H9 (cell line): ENCODE measurements at regions not wholly inside any gene's neighbourhood (a gene's known extent, or its start where the extent isn't known, plus 50 kb on each side); places are given as distances from the start of the nearest gene placed in this dataset.

Experiments used
- DNase-seq: peaks from one replicate; pipeline ENCODE4 v3.0.0-alpha.2; 2017
- H2AFZ ChIP-seq: one replicate; pipeline ENCODE4 v1.6.1; 2013; ENCODE audit warnings: mild to moderate bottlenecking, low read length, control low read depth, moderate library complexity
- H2AK5ac ChIP-seq: 2 replicates; pipeline ENCODE4 v1.6.1; 2013; ENCODE audit warnings: low read length, control low read depth, mixed read lengths; ENCODE audit not compliant: insufficient read length
- H2BK120ac ChIP-seq: one replicate; pipeline ENCODE4 v1.6.1; 2013; ENCODE audit warnings: low read depth, mild to moderate bottlenecking, low read length, control low read depth, inconsistent platforms; ENCODE audit not compliant: poor library complexity, severe bottlenecking
- H2BK12ac ChIP-seq: 2 replicates; pipeline ENCODE4 v1.6.1; 2013; ENCODE audit warnings: low read length, control low read depth, mixed read lengths, low read depth; ENCODE audit not compliant: insufficient read length
- H2BK15ac ChIP-seq: 2 replicates; pipeline ENCODE4 v1.6.1; 2013; ENCODE audit warnings: low read depth, low read length, control low read depth
- H2BK20ac ChIP-seq: one replicate; pipeline ENCODE4 v1.6.1; 2013; ENCODE audit warnings: low read depth, mild to moderate bottlenecking, low read length, control low read depth, inconsistent platforms; ENCODE audit not compliant: poor library complexity, severe bottlenecking
- H2BK5ac ChIP-seq: 2 replicates; pipeline ENCODE4 v1.6.1; 2013; ENCODE audit warnings: low read length, control low read depth, mixed read lengths; ENCODE audit not compliant: insufficient read length
- H3K14ac ChIP-seq: 2 replicates; pipeline ENCODE4 v1.6.1; 2013; ENCODE audit warnings: low read length, control low read depth; ENCODE audit not compliant: insufficient read depth
- H3K18ac ChIP-seq: 2 replicates; pipeline ENCODE4 v1.6.1; 2013; ENCODE audit warnings: low read depth, mild to moderate bottlenecking, mixed read lengths, low read length, control low read depth; ENCODE audit not compliant: insufficient read length
- H3K23ac ChIP-seq: 2 replicates; pipeline ENCODE4 v1.6.1; 2013; ENCODE audit warnings: low read length, control low read depth, mixed read lengths, low read depth; ENCODE audit not compliant: insufficient read length
- H3K23me2 ChIP-seq: 2 replicates; pipeline ENCODE4 v1.6.1; 2013; ENCODE audit warnings: low read depth, mild to moderate bottlenecking, mixed read lengths, low read length, control low read depth; ENCODE audit not compliant: insufficient read length, poor library complexity, severe bottlenecking
- H3K27ac ChIP-seq: 2 replicates; pipeline ENCODE4 v1.5.1; 2013; ENCODE audit warnings: low read length, control low read depth, mixed read lengths, low read depth; ENCODE audit not compliant: insufficient read length
- H3K27me3 ChIP-seq: 2 replicates; pipeline ENCODE4 v1.6.1; 2013; ENCODE audit warnings: low read length, control low read depth, inconsistent platforms; ENCODE audit not compliant: insufficient read depth
- H3K4ac ChIP-seq: 2 replicates; pipeline ENCODE4 v1.6.1; 2013; ENCODE audit warnings: low read depth, mild to moderate bottlenecking, control low read depth, inconsistent platforms, low read length, moderate library complexity
- H3K4me1 ChIP-seq: 2 replicates; pipeline ENCODE4 v1.6.1; 2013; ENCODE audit warnings: low read length, control low read depth, inconsistent platforms; ENCODE audit not compliant: insufficient read depth
- H3K4me2 ChIP-seq: 2 replicates; pipeline ENCODE4 v1.6.1; 2013; ENCODE audit warnings: low read length, control low read depth, mixed read lengths; ENCODE audit not compliant: insufficient read length, insufficient read depth
- H3K56ac ChIP-seq: 2 replicates; pipeline ENCODE4 v1.6.1; 2013; ENCODE audit warnings: low read depth, mild to moderate bottlenecking, mixed read lengths, low read length, control low read depth; ENCODE audit not compliant: insufficient read length
- H3K79me1 ChIP-seq: 2 replicates; pipeline ENCODE4 v1.6.1; 2013; ENCODE audit warnings: low read depth, mild to moderate bottlenecking, moderate library complexity, low read length, control low read depth, inconsistent platforms; ENCODE audit not compliant: insufficient read depth, poor library complexity, severe bottlenecking
- H3K79me2 ChIP-seq: 2 replicates; pipeline ENCODE4 v1.6.1; 2013; ENCODE audit warnings: low read length, control low read depth, inconsistent platforms; ENCODE audit not compliant: insufficient read depth
- H3K9ac ChIP-seq: 2 replicates; pipeline ENCODE4 v1.6.1; 2013; ENCODE audit warnings: low read length, control low read depth, mixed read lengths; ENCODE audit not compliant: insufficient read length; ENCODE audit errors: extremely low read depth
- H3K9me3 ChIP-seq: one replicate; pipeline ENCODE4 v1.6.1; 2013; ENCODE audit warnings: low read depth, low read length, inconsistent platforms; ENCODE audit not compliant: control insufficient read depth
- H3T11ph ChIP-seq: one replicate; pipeline ENCODE4 v1.6.1; 2013; ENCODE audit warnings: mild to moderate bottlenecking, low read length, control low read depth, inconsistent platforms
- H4K20me1 ChIP-seq: one replicate; pipeline ENCODE4 v1.6.1; 2013; ENCODE audit not compliant: control insufficient read depth, insufficient read length, insufficient read depth
- H4K5ac ChIP-seq: 2 replicates; pipeline ENCODE4 v1.6.1; 2013; ENCODE audit warnings: low read depth, mild to moderate bottlenecking, mixed read lengths, low read length, control low read depth; ENCODE audit not compliant: insufficient read length
- H4K8ac ChIP-seq: replicated peaks from 2 replicates; pipeline ENCODE4 v1.6.1; 2013; ENCODE audit warnings: low read length, control low read depth, mixed read lengths, low read depth; ENCODE audit not compliant: insufficient read length
- H4K91ac ChIP-seq: 2 replicates; pipeline ENCODE4 v1.6.1; 2013; ENCODE audit warnings: low read depth, mild to moderate bottlenecking, moderate library complexity, mixed read lengths, low read length, control low read depth; ENCODE audit not compliant: insufficient read length
- H3K27ac Mint-ChIP-seq, 3 experiments: 2 replicates in 2 of 3; 3 replicates in 1 of 3; pipeline ENCODE4 v1.8.0; 2020 to 2021; ENCODE audit warnings: mixed read lengths in 3 of 3, mild to moderate bottlenecking in 1 of 3, moderate library complexity in 1 of 3
- H3K27me3 Mint-ChIP-seq: 2 replicates; pipeline ENCODE4 v1.8.0; 2021; ENCODE audit warnings: low read depth, mild to moderate bottlenecking, moderate library complexity, mixed read lengths
- H3K36me3 Mint-ChIP-seq, 3 experiments: 2 replicates in 2 of 3; 3 replicates in 1 of 3; pipeline ENCODE4 v1.8.0; 2020 to 2021; ENCODE audit warnings: low read depth in 3 of 3, mixed read lengths in 3 of 3; ENCODE audit not compliant: insufficient read depth in 1 of 3
- H3K4me1 Mint-ChIP-seq, 2 experiments: 2 replicates each; pipeline ENCODE4 v1.8.0; 2020; ENCODE audit warnings: mixed read lengths in 2 of 2
- H3K4me3 Mint-ChIP-seq, 2 experiments: 2 replicates in 1 of 2; 3 replicates in 1 of 2; pipeline ENCODE4 v1.8.0; 2020 to 2021; ENCODE audit warnings: mild to moderate bottlenecking in 2 of 2, mixed read lengths in 2 of 2, moderate library complexity in 1 of 2
- H3K9me3 Mint-ChIP-seq, 2 experiments: 2 replicates in 1 of 2; 3 replicates in 1 of 2; pipeline ENCODE4 v1.8.0; 2020; ENCODE audit warnings: mild to moderate bottlenecking in 2 of 2, mixed read lengths in 2 of 2, moderate library complexity in 1 of 2
- CTCF ChIP-seq: fragments of 200-600 bp; sonication (generic); conservative IDR thresholded peaks from 3 replicates; pipeline ENCODE4 v1.8.0; 2021; ENCODE audit warnings: antibody characterized with exemption, mild to moderate bottlenecking
- WGBS: extraction: QIAGEN DNeasy Blood & Tissue Kit; methylation state at CpG from one replicate; pipeline ENCODE4 v1.1.7; 2013; ENCODE audit warnings: missing lambda C conversion rate, low lambda C conversion rate, mixed read lengths; ENCODE audit not compliant: insufficient read length; ENCODE audit errors: extremely low coverage; 5-methylcytosine and 5-hydroxymethylcytosine counted together

- no peaks in the 10 kb centered on the region for H3K79me2 ChIP-seq
- no peak overlapping the region for H3K27ac Mint-ChIP-seq
Observed at GRCh38 chr3:177946936-177947335, 589.3 kb upstream of the KCNMB2 start.

More at GRCh38 chr3:177946936-177947335, 589.3 kb upstream of the KCNMB2 start:
- no peak overlapping the region for H3K14ac ChIP-seq
- H3K9ac ChIP-seq: no peak overlapping the region
- no peak overlapping the region for H3K23ac ChIP-seq
- Mint-ChIP-seq H3K36me3 (no peaks in the 10 kb centered on the region), H3K4me1 (no peaks in the 10 kb centered on the region; a peak in 2 of 4 replicates), H3K4me3 (no peak overlapping the region), H3K27me3 (no peaks in the 10 kb centered on the region), H3K9me3 (no peaks in the 10 kb centered on the region)
- H4K91ac ChIP-seq: no peak overlapping the region
- no peaks in the 10 kb centered on the region for H3K27me3 ChIP-seq
- no peak overlapping the region for H2AK5ac ChIP-seq
- H2BK12ac ChIP-seq: no peak overlapping the region
- DNase-seq: no peak
- H3K79me1 ChIP-seq: no peaks in the 10 kb centered on the region
- H3T11ph ChIP-seq: no peak overlapping the region
- H3K18ac ChIP-seq: no peak overlapping the region
- no peak overlapping the region for H2BK120ac ChIP-seq
- TF ChIP-seq CTCF: no peak
- H3K23me2 ChIP-seq: no peaks in the 10 kb centered on the region
- no peaks in the 10 kb centered on the region for H3K9me3 ChIP-seq
- H2BK5ac ChIP-seq: no peak overlapping the region
- no peaks in the 10 kb centered on the region for H3K4me1 ChIP-seq
- no peak overlapping the region for H3K56ac ChIP-seq
- no peaks in the 10 kb centered on the region for H4K20me1 ChIP-seq
- H2BK15ac ChIP-seq: no peak overlapping the region
- H2BK20ac ChIP-seq: no peak overlapping the region
- H4K8ac ChIP-seq: no peak overlapping the region
- WGBS: no CpG with 5 or more reads among the region's 3 CpGs
- no peak overlapping the region for H3K4ac ChIP-seq
- no peak overlapping the region for H3K4me2 ChIP-seq
- no peak overlapping the region for H4K5ac ChIP-seq
- H2AFZ ChIP-seq: no peak overlapping the region
- H3K27ac ChIP-seq: no peak overlapping the region
